HepG2 (cell line): ENCODE measurements at regions not wholly inside any gene's neighbourhood (a gene's known extent, or its start where the extent isn't known, plus 50 kb on each side); places are given as distances from the start of the nearest gene placed in this dataset.

ENCODE experiments used
- AKAP8 ChIP-seq: sonication (generic); formaldehyde crosslinking; IDR thresholded peaks from 2 replicates; pipeline ENCODE4 v1.5.1; 2020; ENCODE audit warnings: mild to moderate bottlenecking, missing genetic modification reagents
- ASH2L ChIP-seq: fragments of 300-600, 200-600 bp; sonication (generic); IDR thresholded peaks from 2 replicates; pipeline ENCODE4 v1.7.0; 2017; ENCODE audit warnings: low read depth, mild to moderate bottlenecking, moderate library complexity, mixed read lengths, low read length; ENCODE audit not compliant: insufficient read length
- HBP1 ChIP-seq: IDR thresholded peaks from 2 replicates; pipeline ENCODE4 v1.6.1; 2016; ENCODE audit warnings: low read depth, control low read depth
- MXI1 ChIP-seq: IDR thresholded peaks from 3 replicates; pipeline ENCODE4 v1.6.1; 2012; ENCODE audit warnings: low read depth, low read length, inconsistent platforms, borderline replicate concordance
- REPIN1 ChIP-seq: sonication (generic); formaldehyde crosslinking; IDR thresholded peaks from 2 replicates; pipeline ENCODE4 v1.8.0; 2022; ENCODE audit warnings: missing genetic modification reagents, low read depth, mild to moderate bottlenecking, borderline replicate concordance
- THAP8 ChIP-seq: sonication (generic); formaldehyde crosslinking; IDR thresholded peaks from 2 replicates; pipeline ENCODE4 v1.5.1; 2020; ENCODE audit warnings: missing genetic modification reagents, mild to moderate bottlenecking, borderline replicate concordance
- ZKSCAN8 ChIP-seq: IDR thresholded peaks from 2 replicates; pipeline ENCODE4 v1.6.1; 2016; ENCODE audit warnings: borderline replicate concordance, missing genetic modification reagents, missing compliant biosample characterization
- ZNF207 ChIP-seq: fragments of 450-650 bp; IDR thresholded peaks from 2 replicates; pipeline ENCODE4 v1.6.1; 2016; ENCODE audit warnings: antibody characterized with exemption, borderline replicate concordance
- TF ChIP-seq, protein P1 (sequence below): sonication (generic); formaldehyde crosslinking; IDR thresholded peaks from 2 replicates; pipeline ENCODE4 v1.4.0; 2020; ENCODE audit warnings: missing genetic modification reagents, mild to moderate bottlenecking, borderline replicate concordance
- TF ChIP-seq, protein P2 (sequence below): sonication (generic); formaldehyde crosslinking; IDR thresholded peaks from 2 replicates; pipeline ENCODE4 v1.5.0; 2020; ENCODE audit warnings: mild to moderate bottlenecking, missing genetic modification reagents, moderate library complexity
- TF ChIP-seq, protein P3 (sequence below), 2 experiments: IDR thresholded peaks; 2 replicates each; pipeline ENCODE4 v1.6.1; 2011 to 2012; ENCODE audit warnings: low read length in 2 of 2, borderline replicate concordance in 1 of 2, low read depth in 1 of 2, mild to moderate bottlenecking in 1 of 2, moderate library complexity in 1 of 2
- TF ChIP-seq, protein P4 (sequence below): sonication (generic); formaldehyde crosslinking; IDR thresholded peaks from 2 replicates; pipeline ENCODE4 v1.4.0; 2020; ENCODE audit warnings: missing genetic modification reagents
- TF ChIP-seq, protein P5 (sequence below): IDR thresholded peaks from 2 replicates; pipeline ENCODE4 v1.6.1; 2012; ENCODE audit warnings: inconsistent platforms

DNA sequence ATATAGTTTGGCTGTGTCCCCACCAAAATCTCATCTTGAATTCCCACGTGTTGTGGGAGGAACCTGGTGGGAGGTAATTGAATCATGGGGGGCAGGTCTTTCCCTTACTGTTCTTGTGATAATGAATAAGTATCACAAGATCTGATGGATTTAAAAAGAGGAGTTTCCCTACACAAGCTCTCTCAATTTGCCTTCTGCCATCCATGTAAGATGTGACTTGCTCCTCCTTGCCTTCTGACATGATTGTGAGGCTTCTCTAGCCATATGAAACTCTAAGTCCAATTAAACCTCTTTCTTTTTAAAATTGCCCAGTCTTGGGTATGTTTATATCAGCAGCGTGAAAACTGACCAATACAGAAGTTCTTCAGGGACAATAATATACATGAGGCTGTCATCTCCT is 425.1 kb downstream of the PABPC4L start:
- no peak for TF ChIP-seq THAP8
- no peak for TF ChIP-seq MXI1
- TF ChIP-seq, protein P1, sequence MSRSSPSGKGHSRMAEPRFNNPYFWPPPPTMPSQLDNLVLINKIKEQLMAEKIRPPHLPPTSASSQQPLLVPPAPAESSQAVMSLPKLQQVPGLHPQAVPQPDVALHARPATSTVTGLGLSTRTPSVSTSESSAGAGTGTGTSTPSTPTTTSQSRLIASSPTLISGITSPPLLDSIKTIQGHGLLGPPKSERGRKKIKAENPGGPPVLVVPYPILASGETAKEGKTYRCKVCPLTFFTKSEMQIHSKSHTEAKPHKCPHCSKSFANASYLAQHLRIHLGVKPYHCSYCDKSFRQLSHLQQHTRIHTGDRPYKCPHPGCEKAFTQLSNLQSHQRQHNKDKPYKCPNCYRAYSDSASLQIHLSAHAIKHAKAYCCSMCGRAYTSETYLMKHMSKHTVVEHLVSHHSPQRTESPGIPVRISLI (CRISPR knock-in tag), result no peak
- TF ChIP-seq HBP1 (CRISPR knock-in tag), result no peak
- no peak for TF ChIP-seq ZKSCAN8
- no peak for TF ChIP-seq ASH2L
- no peak for TF ChIP-seq ZNF207
- TF ChIP-seq, protein P2, sequence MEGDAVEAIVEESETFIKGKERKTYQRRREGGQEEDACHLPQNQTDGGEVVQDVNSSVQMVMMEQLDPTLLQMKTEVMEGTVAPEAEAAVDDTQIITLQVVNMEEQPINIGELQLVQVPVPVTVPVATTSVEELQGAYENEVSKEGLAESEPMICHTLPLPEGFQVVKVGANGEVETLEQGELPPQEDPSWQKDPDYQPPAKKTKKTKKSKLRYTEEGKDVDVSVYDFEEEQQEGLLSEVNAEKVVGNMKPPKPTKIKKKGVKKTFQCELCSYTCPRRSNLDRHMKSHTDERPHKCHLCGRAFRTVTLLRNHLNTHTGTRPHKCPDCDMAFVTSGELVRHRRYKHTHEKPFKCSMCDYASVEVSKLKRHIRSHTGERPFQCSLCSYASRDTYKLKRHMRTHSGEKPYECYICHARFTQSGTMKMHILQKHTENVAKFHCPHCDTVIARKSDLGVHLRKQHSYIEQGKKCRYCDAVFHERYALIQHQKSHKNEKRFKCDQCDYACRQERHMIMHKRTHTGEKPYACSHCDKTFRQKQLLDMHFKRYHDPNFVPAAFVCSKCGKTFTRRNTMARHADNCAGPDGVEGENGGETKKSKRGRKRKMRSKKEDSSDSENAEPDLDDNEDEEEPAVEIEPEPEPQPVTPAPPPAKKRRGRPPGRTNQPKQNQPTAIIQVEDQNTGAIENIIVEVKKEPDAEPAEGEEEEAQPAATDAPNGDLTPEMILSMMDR (CRISPR knock-in tag), result no peak
- TF ChIP-seq, protein P3, sequence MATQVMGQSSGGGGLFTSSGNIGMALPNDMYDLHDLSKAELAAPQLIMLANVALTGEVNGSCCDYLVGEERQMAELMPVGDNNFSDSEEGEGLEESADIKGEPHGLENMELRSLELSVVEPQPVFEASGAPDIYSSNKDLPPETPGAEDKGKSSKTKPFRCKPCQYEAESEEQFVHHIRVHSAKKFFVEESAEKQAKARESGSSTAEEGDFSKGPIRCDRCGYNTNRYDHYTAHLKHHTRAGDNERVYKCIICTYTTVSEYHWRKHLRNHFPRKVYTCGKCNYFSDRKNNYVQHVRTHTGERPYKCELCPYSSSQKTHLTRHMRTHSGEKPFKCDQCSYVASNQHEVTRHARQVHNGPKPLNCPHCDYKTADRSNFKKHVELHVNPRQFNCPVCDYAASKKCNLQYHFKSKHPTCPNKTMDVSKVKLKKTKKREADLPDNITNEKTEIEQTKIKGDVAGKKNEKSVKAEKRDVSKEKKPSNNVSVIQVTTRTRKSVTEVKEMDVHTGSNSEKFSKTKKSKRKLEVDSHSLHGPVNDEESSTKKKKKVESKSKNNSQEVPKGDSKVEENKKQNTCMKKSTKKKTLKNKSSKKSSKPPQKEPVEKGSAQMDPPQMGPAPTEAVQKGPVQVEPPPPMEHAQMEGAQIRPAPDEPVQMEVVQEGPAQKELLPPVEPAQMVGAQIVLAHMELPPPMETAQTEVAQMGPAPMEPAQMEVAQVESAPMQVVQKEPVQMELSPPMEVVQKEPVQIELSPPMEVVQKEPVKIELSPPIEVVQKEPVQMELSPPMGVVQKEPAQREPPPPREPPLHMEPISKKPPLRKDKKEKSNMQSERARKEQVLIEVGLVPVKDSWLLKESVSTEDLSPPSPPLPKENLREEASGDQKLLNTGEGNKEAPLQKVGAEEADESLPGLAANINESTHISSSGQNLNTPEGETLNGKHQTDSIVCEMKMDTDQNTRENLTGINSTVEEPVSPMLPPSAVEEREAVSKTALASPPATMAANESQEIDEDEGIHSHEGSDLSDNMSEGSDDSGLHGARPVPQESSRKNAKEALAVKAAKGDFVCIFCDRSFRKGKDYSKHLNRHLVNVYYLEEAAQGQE (IDR thresholded peaks at IDR 0.05; ENCODE audit: borderline replicate concordance in 1 of 2, low read depth in 1 of 2, low read length in 2 of 2), result no peak
- TF ChIP-seq, protein P4, sequence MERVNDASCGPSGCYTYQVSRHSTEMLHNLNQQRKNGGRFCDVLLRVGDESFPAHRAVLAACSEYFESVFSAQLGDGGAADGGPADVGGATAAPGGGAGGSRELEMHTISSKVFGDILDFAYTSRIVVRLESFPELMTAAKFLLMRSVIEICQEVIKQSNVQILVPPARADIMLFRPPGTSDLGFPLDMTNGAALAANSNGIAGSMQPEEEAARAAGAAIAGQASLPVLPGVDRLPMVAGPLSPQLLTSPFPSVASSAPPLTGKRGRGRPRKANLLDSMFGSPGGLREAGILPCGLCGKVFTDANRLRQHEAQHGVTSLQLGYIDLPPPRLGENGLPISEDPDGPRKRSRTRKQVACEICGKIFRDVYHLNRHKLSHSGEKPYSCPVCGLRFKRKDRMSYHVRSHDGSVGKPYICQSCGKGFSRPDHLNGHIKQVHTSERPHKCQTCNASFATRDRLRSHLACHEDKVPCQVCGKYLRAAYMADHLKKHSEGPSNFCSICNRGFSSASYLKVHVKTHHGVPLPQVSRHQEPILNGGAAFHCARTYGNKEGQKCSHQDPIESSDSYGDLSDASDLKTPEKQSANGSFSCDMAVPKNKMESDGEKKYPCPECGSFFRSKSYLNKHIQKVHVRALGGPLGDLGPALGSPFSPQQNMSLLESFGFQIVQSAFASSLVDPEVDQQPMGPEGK (CRISPR knock-in tag), result no peak
- TF ChIP-seq AKAP8 (CRISPR knock-in tag), result no peak
- TF ChIP-seq, protein P5, sequence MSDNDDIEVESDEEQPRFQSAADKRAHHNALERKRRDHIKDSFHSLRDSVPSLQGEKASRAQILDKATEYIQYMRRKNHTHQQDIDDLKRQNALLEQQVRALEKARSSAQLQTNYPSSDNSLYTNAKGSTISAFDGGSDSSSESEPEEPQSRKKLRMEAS, result no peak
- TF ChIP-seq REPIN1 (CRISPR knock-in tag), result no peak
